Ovary (tissue), 7 donors: ENCODE measurements at regions not wholly inside any gene's neighbourhood (a gene's known extent, or its start where the extent isn't known, plus 50 kb on each side); places are given as distances from the start of the nearest gene placed in this dataset.

Experiments used
- DNase-seq, 5 donors: peaks; one replicate each; pipeline ENCODE4 v3.0.0-alpha.2; 2019 to 2020
- H3K27ac ChIP-seq, 2 donors: fragments of 200-600 bp; one replicate each; pipeline versions ENCODE4 v1.5.1 to v1.8.0; 2019 to 2022
- H3K27me3 ChIP-seq: fragments of 200-600 bp; one replicate; pipeline ENCODE4 v1.8.0; 2022
- H3K36me3 ChIP-seq: fragments of 200-600 bp; sonication (generic); one replicate; pipeline ENCODE4 v1.5.1; 2019
- H3K4me1 ChIP-seq: one replicate; pipeline ENCODE4 v1.8.1; 2013; ENCODE audit warnings: mild to moderate bottlenecking, moderate library complexity; ENCODE audit not compliant: insufficient read depth
- H3K4me3 ChIP-seq: fragments of 200-600 bp; sonication (generic); one replicate; pipeline ENCODE4 v1.5.1; 2017
- H3K9me3 ChIP-seq, 2 donors: fragments of 200-600 bp in 1 of 2; sonication (generic) in 1 of 2; one replicate each; pipeline versions ENCODE4 v1.5.1 to v1.8.1; 2013 to 2019; ENCODE audit warnings: mild to moderate bottlenecking in 1 of 2, moderate library complexity in 1 of 2
- EP300 ChIP-seq: sonication (generic); formaldehyde crosslinking; IDR thresholded peaks from one replicate; pipeline ENCODE4 v1.6.1; 2017; ENCODE audit warnings: antibody characterized with exemption
- POLR2A ChIP-seq: fragments of 450-650 bp; IDR thresholded peaks from one replicate; pipeline ENCODE4 v1.6.1; 2017; ENCODE audit warnings: antibody characterized with exemption, mild to moderate bottlenecking, moderate library complexity
- WGBS, 3 donors: extraction: QIAGEN DNeasy Blood & Tissue Kit in 1 of 3; methylation state at CpG; one replicate each; pipeline versions ENCODE4 v1.1.5 to v1.1.7; 2013 to 2017; 5-methylcytosine and 5-hydroxymethylcytosine counted together
- intact Hi-C, 4 donors: fragments of 100-400 bp; cut with DNase I; formaldehyde crosslinking; loops; one replicate each; pipeline versions ENCODE4 v1.11.0 to v1.15.1; 2022 to 2023
- TF ChIP-seq, protein P1 (sequence below), 3 donors: fragments of 450-650 bp in 2 of 3; fragments of 200-600 bp in 1 of 3; IDR thresholded peaks; one replicate each; pipeline versions ENCODE4 v1.5.1 to v1.8.0; 2016 to 2022; ENCODE audit warnings: antibody characterized with exemption in 3 of 3, mild to moderate bottlenecking in 1 of 3
- donor health status: DM: no; HTN: no; CAD: no; lungs with moderate emphysema.
- donor health status: DM: no; HTN: no; CAD: no.
- donor health status: Bipolar disorder and iron deficiency.
- donor health status: DM: no; HTN: no; CAD: no.
- donor health status: DM: yes; HTN: yes; CAD: no.

DNA sequence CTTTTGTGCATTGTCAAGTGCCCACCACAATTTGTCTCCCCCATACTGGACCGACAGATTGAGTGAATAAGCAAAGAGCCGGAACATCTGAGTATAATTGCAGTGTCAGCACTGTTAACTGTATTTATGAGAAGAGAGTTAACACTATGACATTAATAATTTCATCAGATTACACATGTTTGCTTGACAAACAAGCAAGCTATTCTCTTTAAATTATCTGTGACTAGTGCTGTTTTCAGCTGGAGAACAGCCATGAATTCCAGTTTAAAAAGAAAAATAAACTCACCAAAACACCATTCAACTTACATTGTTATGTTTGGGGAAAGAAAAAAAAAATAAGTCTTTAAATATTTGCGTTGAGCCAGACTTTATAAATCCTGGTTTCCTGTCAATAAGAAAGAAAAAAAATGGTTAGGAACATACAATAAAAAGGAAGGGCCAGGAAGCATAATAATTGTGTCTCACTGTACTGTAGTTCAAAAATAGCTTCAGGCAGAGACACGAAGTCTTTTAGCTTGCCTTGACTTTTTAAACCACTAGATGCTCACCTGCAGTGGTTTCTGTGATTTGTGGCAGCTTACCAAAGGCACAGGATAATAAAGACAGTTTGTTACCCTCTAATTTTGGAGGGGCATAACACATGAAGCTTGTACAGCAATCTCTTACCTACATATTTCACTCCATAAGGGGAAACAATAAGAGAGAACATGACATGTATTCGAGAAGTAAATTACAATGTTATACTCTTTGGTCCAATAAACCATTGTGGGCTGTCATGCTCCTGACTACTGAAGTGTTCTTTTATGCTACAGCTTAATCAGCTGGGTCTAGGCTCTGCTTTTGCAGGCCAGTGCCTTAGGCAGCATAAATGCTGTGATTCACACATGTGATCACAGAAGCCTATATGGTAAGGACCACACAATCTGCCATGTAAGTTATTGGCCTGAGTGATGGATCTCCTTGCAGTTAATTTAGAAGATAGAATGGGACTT lies 302.0 kb upstream of the ADGRL2 start:
- H3K27me3 ChIP-seq = no peaks in the 10 kb centered on the region
- TF ChIP-seq, protein P1, sequence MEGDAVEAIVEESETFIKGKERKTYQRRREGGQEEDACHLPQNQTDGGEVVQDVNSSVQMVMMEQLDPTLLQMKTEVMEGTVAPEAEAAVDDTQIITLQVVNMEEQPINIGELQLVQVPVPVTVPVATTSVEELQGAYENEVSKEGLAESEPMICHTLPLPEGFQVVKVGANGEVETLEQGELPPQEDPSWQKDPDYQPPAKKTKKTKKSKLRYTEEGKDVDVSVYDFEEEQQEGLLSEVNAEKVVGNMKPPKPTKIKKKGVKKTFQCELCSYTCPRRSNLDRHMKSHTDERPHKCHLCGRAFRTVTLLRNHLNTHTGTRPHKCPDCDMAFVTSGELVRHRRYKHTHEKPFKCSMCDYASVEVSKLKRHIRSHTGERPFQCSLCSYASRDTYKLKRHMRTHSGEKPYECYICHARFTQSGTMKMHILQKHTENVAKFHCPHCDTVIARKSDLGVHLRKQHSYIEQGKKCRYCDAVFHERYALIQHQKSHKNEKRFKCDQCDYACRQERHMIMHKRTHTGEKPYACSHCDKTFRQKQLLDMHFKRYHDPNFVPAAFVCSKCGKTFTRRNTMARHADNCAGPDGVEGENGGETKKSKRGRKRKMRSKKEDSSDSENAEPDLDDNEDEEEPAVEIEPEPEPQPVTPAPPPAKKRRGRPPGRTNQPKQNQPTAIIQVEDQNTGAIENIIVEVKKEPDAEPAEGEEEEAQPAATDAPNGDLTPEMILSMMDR (IDR thresholded peaks at IDR 0.05) = no peak
- no peak for TF ChIP-seq POLR2A
- no peak for TF ChIP-seq EP300
- H3K4me1 ChIP-seq = no peaks in the 10 kb centered on the region
- H3K4me3 ChIP-seq = no peak overlapping the region
- H3K27ac ChIP-seq = no peak overlapping the region
- WGBS, 3 donors = 35 to 42% (median 42%) methylated on average over 5 of the region's 5 CpGs
- intact Hi-C loops = no loop called here
- no peaks in the 10 kb centered on the region for H3K36me3 ChIP-seq
- H3K9me3 ChIP-seq = no peaks in the 10 kb centered on the region
- DNase-seq = no peak

DNA sequence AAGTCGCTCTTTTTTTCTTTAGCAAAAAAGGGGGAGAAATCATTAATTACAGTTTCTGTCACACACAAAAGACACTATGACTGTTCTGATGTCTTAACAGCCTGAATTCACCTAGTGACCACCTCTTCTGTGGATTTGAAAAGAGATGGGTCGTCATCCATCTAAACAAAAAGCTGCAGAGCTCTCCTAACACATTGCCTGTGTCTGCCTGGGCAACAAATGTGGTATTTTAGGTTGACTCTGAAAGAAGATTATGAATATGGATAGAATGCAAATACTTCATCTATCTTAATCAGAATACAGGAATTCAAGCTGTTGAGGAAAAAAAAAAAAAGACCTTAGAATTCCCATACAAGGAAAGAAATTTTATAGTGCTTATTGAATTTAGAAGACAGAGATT lies 304.4 kb upstream of the ADGRL2 start:
- Histone ChIP-seq H3K36me3 (no peaks in the 10 kb centered on the region), H3K27me3 (no peaks in the 10 kb centered on the region), H3K9me3 (no peaks in the 10 kb centered on the region), H3K4me3 (no peak overlapping the region), H3K27ac (no peak overlapping the region), H3K4me1 (no peaks in the 10 kb centered on the region)
- DNase-seq = no peak
- intact Hi-C loops = no loop called here
- WGBS, 3 donors = 92 to 96% (median 93%) methylated on average over 2 of the region's 2 CpGs
- TF ChIP-seq POLR2A = no peak
- TF ChIP-seq, protein P1 (IDR thresholded peaks at IDR 0.05) = no peak
- no peak for TF ChIP-seq EP300

DNA sequence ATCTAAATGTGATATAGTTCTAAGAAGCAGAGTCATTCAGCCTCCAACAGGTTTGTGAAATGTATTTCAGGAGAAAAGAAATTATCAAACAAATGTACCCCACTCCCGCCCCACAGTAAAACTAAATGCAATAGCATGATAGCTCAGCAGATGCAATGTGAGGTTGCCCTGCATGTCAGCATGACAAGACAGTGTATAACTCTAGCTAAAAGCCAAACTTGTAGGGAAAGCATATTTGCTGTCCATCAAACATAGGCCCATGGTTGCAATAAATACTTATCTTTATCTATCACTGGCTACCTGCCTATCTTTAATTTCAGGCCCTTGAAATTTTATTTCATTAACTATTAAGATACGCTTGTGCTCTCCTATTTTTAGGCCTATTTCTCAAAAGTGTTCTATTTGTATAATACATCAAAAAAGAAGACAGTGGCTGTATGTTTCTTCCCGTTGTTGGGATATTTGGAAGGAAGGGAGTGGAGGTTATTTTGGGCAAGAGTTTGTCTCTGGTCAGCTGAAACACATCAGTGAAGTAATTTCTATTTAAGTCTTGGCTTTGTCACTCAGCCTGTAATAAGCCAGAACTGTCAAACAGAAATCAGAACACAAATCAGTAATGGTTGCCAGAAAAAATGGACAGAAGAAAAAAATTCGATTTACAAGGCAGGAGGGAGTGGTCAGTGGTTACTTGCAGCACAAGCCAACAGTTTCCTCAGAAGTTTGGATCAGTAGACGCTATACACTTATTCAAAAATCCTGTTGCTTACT lies 307.4 kb upstream of the ADGRL2 start:
- TF ChIP-seq EP300 (no peak), POLR2A (no peak)
- TF ChIP-seq, protein P1 (IDR thresholded peaks at IDR 0.05) = no peak
- intact Hi-C loops = no loop called here
- no peaks in the 10 kb centered on the region for H3K27me3 ChIP-seq
- no peaks in the 10 kb centered on the region for H3K4me1 ChIP-seq
- no peak for DNase-seq
- H3K36me3 ChIP-seq = no peaks in the 10 kb centered on the region
- 38 to 73% (median 55%) methylated on average over 5 of the region's 5 CpGs for WGBS, 3 donors
- H3K4me3 ChIP-seq = no peak overlapping the region
- H3K27ac ChIP-seq = no peak overlapping the region
- peaks cover 3 to 4% of the 10 kb centered on the region in 2 donors for H3K9me3 ChIP-seq

DNA sequence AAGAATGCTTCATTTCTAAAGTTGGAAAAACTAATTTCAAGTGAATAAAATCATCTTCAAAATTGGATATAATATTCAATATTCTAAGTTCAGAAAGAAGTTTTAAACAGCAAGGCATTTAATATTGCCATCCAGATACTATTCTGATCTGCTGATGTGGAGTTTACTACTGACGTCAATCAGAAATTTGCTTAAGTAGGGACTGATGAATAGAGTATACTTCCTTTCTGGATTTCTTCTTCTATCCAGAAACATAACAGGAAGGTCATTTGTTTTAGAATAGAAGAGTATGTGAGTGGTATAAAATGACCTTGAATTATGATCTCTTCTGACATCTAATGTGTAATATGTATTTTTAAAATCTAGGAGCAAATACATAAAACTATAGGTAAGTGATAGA lies 308.1 kb upstream of the ADGRL2 start:
- intact Hi-C loops = no loop called here
- Histone ChIP-seq H3K27me3 (no peaks in the 10 kb centered on the region), H3K9me3 (peaks cover 3 to 4% of the 10 kb centered on the region in 2 donors), H3K4me3 (no peak overlapping the region), H3K4me1 (no peaks in the 10 kb centered on the region), H3K36me3 (no peaks in the 10 kb centered on the region), H3K27ac (no peak overlapping the region)
- TF ChIP-seq EP300 = no peak
- 91 to 94% (median 92%) methylated on average over 1 of the region's 1 CpG for WGBS, 3 donors
- DNase-seq = no peak
